ENCODE measurements at regions not wholly inside any gene's neighbourhood (a gene's known extent, or its start where the extent isn't known, plus 50 kb on each side); places are given as distances from the start of the nearest gene placed in this dataset.

DNA sequence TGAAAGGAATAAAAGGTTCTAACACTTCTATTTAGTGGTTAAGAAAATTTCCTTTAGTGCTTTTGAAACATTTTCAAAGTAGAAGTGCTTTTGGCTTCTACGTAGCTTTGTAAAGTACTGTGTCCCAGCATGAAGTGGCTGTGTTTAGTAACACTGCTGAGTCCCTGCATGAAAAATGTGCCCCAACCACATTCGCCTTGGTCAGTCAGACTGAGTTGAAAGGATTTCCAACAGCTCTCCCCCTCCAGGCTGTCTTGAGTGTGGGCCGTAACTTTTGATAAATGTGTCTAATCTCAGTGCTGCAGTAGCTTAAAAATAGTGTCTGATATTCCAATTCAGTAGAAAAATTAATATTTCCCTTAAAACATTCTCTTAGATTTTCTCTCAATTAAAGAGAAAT, 115.0 kb downstream of the NR1D2 start:
- Histone ChIP-seq H3K27ac (ENCODE audit: low read depth, low read length) (peak overlapping the region; percentile 64), H3K9ac (ENCODE audit: extremely low read depth, low read length, poor library complexity, severe bottlenecking) (no peak overlapping the region), H3K4me3 (ENCODE audit: low read length) (no peak overlapping the region), H3K27me3 (ENCODE audit: control insufficient read depth, insufficient read depth, low read length, poor library complexity, severe bottlenecking) (no peaks in the 10 kb centered on the region), H3K9me3 (ENCODE audit: control insufficient read depth, low read length) (no peaks in the 10 kb centered on the region), H3K4me1 (ENCODE audit: control insufficient read depth, insufficient read depth, low read length) (no peaks in the 10 kb centered on the region), H3K36me3 (ENCODE audit: control insufficient read depth, insufficient read depth, low read length) (no peaks in the 10 kb centered on the region)
- H3K36me3 Mint-ChIP-seq (ENCODE audit: low read depth) = no peaks in the 10 kb centered on the region
- H3K4me3 Mint-ChIP-seq = no peak overlapping the region
- H3K9me3 Mint-ChIP-seq = no peaks in the 10 kb centered on the region
- no peaks in the 10 kb centered on the region for H3K4me1 Mint-ChIP-seq
- peaks cover 5% of the 10 kb centered on the region for H3K27me3 Mint-ChIP-seq (ENCODE audit: insufficient read depth)
- H3K27ac Mint-ChIP-seq = no peak overlapping the region
- 82% methylated on average over 3 of the region's 3 CpGs; no CpG with 5 or more reads in 1 of the 2 experiments for WGBS, 2 experiments (ENCODE audit: insufficient coverage in 1 of 2, insufficient read length in 1 of 2)
- TF ChIP-seq, protein P1, sequence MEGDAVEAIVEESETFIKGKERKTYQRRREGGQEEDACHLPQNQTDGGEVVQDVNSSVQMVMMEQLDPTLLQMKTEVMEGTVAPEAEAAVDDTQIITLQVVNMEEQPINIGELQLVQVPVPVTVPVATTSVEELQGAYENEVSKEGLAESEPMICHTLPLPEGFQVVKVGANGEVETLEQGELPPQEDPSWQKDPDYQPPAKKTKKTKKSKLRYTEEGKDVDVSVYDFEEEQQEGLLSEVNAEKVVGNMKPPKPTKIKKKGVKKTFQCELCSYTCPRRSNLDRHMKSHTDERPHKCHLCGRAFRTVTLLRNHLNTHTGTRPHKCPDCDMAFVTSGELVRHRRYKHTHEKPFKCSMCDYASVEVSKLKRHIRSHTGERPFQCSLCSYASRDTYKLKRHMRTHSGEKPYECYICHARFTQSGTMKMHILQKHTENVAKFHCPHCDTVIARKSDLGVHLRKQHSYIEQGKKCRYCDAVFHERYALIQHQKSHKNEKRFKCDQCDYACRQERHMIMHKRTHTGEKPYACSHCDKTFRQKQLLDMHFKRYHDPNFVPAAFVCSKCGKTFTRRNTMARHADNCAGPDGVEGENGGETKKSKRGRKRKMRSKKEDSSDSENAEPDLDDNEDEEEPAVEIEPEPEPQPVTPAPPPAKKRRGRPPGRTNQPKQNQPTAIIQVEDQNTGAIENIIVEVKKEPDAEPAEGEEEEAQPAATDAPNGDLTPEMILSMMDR (conservative IDR thresholded peaks at IDR 0.05) = no peak
- peak; percentile 51 for DNase-seq

DNA sequence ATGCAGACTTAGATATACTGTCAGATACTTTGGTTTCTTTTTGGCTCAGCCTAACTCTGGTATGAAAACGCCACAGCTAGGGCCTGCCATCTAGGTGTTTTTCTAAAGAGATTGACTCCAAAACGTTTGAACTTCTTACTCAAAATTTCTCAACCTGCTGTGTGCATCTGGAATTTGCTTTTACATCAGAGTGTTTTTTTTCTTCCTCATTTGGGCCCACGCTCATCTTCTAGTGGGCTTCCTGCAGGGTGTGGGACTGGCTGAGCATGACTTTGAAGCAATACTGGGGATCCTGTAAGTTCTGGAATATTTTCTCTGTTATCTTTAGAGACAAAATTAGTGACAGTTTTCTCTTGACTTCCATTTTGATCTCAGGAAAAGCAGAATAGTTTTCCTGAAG, 117.8 kb downstream of the NR1D2 start:
- H3K4me1 ChIP-seq (ENCODE audit: control insufficient read depth, insufficient read depth, low read length) = no peaks in the 10 kb centered on the region
- TF ChIP-seq, protein P1 (conservative IDR thresholded peaks at IDR 0.05) = no peak
- WGBS, 2 experiments (ENCODE audit: insufficient coverage in 1 of 2, insufficient read length in 1 of 2) = 75 to 84% methylated on average over 2 to 3 of the region's 3 CpGs
- no peaks in the 10 kb centered on the region for H3K36me3 ChIP-seq (ENCODE audit: control insufficient read depth, insufficient read depth, low read length)
- Mint-ChIP-seq H3K36me3 (ENCODE audit: low read depth) (no peaks in the 10 kb centered on the region), H3K27ac (no peak overlapping the region), H3K4me3 (no peak overlapping the region), H3K9me3 (no peaks in the 10 kb centered on the region), H3K27me3 (ENCODE audit: insufficient read depth) (no peaks in the 10 kb centered on the region), H3K4me1 (no peaks in the 10 kb centered on the region)
- H3K9ac ChIP-seq (ENCODE audit: extremely low read depth, low read length, poor library complexity, severe bottlenecking) = no peak overlapping the region
- DNase-seq = no peak
- no peaks in the 10 kb centered on the region for H3K27me3 ChIP-seq (ENCODE audit: control insufficient read depth, insufficient read depth, low read length, poor library complexity, severe bottlenecking)
- no peak overlapping the region for H3K4me3 ChIP-seq (ENCODE audit: low read length)
- no peak overlapping the region for H3K27ac ChIP-seq (ENCODE audit: low read depth, low read length)
- H3K9me3 ChIP-seq (ENCODE audit: control insufficient read depth, low read length) = no peaks in the 10 kb centered on the region
